GM13977 (cell line): ENCODE measurements at regions not wholly inside any gene's neighbourhood (a gene's known extent, or its start where the extent isn't known, plus 50 kb on each side); places are given as distances from the start of the nearest gene placed in this dataset.

Experiments used
- DNase-seq: peaks from one replicate; pipeline ENCODE4 v3.0.0; 2012; ENCODE audit warnings: low spot score
- in situ Hi-C: fragments of 300-500 bp; cut with MboI; formaldehyde crosslinking; loops from one replicate; pipeline ENCODE4 v1.12.0; 2022; ENCODE audit warnings: low sequenced_read_pairs, low pct_unique_long_range_greater_than_20kb, mixed read lengths, inconsistent platforms; ENCODE audit not compliant: unreplicated experiment
- TF ChIP-seq, protein P1 (sequence below): IDR thresholded peaks from 2 replicates; pipeline ENCODE4 v1.5.1; 2012; ENCODE audit warnings: mild to moderate bottlenecking, control low read depth; ENCODE audit not compliant: insufficient read depth; ENCODE audit errors: extremely low read depth, missing control alignments

DNA sequence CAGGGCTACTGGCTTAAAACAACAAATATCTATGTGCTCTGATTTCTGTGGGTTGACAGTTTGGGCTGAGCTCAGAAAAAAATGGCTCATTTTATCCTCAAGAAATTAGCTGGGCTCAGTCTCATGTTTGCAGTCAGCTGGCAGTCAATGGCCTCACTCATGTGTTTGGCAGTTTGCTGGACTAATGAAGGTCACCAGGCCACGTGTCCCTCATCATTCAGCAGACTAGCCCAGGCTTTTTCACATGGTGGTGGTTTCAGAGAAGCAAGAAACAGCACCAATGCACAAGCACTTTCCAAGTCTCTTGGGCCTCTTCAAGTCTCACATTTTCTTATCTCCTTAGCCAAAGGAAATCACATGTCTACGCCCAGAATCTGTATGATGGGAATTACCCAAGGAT is 478.3 kb upstream of the PPP2R3A start:
- TF ChIP-seq, protein P1, sequence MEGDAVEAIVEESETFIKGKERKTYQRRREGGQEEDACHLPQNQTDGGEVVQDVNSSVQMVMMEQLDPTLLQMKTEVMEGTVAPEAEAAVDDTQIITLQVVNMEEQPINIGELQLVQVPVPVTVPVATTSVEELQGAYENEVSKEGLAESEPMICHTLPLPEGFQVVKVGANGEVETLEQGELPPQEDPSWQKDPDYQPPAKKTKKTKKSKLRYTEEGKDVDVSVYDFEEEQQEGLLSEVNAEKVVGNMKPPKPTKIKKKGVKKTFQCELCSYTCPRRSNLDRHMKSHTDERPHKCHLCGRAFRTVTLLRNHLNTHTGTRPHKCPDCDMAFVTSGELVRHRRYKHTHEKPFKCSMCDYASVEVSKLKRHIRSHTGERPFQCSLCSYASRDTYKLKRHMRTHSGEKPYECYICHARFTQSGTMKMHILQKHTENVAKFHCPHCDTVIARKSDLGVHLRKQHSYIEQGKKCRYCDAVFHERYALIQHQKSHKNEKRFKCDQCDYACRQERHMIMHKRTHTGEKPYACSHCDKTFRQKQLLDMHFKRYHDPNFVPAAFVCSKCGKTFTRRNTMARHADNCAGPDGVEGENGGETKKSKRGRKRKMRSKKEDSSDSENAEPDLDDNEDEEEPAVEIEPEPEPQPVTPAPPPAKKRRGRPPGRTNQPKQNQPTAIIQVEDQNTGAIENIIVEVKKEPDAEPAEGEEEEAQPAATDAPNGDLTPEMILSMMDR, result no peak
- in situ Hi-C loops, result no loop called here
- no peak for DNase-seq

DNA sequence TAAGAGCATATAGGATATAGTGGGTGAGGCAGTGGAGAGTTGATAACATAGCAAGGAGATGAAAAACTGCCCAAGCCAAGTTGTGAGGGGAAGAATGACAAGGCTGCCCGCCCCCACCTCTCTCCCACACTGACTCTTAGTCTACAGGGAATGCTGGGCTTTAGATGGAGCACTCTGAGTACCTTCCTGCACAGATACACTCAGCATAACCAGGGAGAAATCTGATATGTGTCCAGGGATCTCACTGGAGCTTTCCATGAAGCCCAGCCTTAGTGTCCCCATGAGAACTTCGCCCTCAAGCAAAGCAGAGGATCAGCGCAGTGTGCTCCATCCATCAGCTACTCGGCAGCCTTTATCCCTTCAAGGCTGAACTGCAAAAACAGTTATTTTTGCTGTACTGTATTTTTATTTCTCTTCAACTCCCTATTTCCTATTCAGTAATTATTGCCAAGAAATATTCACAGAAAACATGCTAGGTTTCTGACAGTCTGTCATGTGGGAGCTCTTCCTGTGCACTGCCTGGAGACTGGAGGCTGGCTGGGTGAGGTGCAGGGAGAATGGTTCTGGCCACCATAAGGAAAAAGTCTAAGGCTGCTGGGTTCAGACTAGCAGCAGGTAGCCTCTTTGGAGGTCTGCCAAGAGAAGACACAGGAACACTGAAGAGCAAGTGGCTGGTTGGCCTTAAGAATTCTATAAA is 475.2 kb upstream of the PPP2R3A start:
- TF ChIP-seq, protein P1, result no peak
- DNase-seq, result no peak
- in situ Hi-C loops, result no loop called here

DNA sequence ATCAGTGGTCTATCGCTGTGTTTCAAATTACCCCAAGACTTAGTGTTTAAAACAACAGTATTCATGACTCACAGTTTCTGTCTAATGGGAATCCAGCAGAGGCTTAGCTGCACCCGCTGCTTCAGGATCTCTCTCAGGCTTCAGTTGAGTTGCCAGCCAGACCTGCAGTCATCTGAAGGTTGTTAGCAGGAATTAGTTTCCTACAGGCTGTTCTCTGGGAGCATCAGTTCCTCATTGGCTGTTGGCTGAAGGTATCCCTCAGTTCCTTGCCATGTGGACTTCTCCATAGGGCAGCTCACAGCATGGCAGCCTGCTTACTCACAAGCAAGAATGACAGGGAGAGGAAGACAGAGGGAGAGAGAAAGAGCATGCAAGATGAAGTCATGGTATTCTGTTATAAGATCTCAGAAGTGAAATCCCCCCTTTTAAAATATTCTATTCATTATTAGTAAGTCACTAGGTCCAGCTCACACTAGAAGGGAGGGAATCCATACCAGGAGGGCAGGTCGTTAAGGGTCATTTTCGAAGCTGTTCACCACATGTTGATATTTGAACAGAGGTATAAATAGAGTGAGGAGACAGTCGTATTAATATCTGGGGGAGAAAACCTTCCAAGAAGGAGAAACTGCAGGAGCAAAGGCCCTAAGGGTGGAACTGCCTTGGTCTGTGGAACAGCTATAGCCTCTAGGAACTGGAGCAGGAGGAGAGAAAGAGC is 473.9 kb upstream of the PPP2R3A start:
- TF ChIP-seq, protein P1, result no peak
- in situ Hi-C loops, result no loop called here
- DNase-seq, result no peak

DNA sequence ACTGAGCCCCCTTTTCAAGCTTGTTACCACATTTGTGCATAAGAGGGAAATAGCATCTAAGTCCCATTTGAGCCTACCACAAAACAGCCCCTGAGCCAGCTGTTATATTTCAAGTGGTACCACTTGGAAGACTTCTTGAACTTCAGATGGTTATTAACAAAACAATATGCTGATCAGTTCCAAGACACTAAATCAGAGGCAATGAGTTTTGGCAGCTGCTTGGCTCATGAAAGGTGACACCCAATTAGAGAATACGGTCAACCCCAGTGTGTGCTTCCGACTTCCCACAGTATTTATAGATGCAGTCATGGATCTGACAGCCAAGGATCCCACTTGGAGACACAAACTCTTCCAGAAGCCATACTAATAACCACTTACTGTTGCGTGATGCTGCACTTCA is 469.6 kb upstream of the PPP2R3A start:
- in situ Hi-C loops, result no loop called here
- TF ChIP-seq, protein P1, result no peak
- DNase-seq, result no peak

DNA sequence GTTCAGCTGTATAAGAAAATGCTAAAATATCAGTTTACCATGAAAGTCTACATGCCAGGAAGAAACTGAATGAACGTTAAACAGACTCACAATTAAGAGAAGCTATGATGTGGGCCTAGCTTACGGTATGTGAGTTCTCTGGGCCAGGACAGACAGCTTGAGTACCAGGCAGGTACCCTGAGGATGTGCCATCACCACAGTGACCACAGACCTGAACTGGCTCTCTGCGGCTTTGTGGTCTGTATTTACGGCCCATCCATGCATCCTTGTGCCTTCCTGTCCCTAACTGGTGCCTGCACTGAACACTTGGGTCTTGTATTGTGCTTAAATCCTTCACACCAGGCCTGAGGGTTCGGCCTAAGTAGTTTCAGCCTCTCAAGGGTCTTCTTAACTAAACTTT is 467.5 kb upstream of the PPP2R3A start:
- in situ Hi-C loops, result no loop called here
- no peak for DNase-seq
- TF ChIP-seq, protein P1, result no peak

DNA sequence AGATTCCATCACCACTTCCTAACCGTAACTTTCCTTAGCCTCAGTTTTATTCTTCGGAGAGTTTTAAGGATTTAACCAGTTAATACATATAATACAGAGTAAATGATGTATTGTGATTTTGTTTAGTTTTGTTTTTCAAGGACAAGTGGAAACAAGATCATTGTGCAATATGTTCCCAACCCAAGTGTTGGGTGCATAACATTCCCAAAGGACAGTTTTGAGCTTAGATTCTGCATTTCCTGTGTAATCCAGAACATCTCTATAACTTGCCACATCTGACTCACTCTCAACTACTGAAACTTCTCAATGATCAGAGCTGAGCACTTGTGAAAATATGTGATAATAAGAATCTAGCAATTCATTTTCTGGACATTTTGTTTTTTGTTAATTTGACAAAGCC is 466.1 kb upstream of the PPP2R3A start:
- TF ChIP-seq, protein P1, result no peak
- DNase-seq, result no peak
- in situ Hi-C loops, result no loop called here
